GM12873 (cell line): ENCODE measurements at regions not wholly inside any gene's neighbourhood (a gene's known extent, or its start where the extent isn't known, plus 50 kb on each side); places are given as distances from the start of the nearest gene placed in this dataset.

Experiments used
- CTCF ChIP-seq: IDR thresholded peaks from 2 replicates; pipeline ENCODE4 v1.5.1; 2012; ENCODE audit warnings: low read depth, mild to moderate bottlenecking, moderate library complexity, low read length, control low read depth; ENCODE audit not compliant: insufficient read depth; ENCODE audit errors: missing control alignments

- no peak for TF ChIP-seq CTCF
Measured at GRCh38 chr13:72541674-72542073, 185.8 kb downstream of the MZT1 start.

- no peak for TF ChIP-seq CTCF
Measured at GRCh38 chr13:72540881-72541280, 186.5 kb downstream of the MZT1 start.

- no peak for TF ChIP-seq CTCF
Measured at GRCh38 chr13:72539925-72540324, 187.5 kb downstream of the MZT1 start.

GRCh38 chr13:72537782-72538181 is 189.6 kb downstream of the MZT1 start:
- no peak for TF ChIP-seq CTCF

- TF ChIP-seq CTCF, result no peak
Measured at GRCh38 chr13:72537395-72537780, 190.0 kb downstream of the MZT1 start.

- no peak for TF ChIP-seq CTCF
Measured at GRCh38 chr13:72536714-72537394, 190.6 kb downstream of the MZT1 start.

GRCh38 chr13:72534951-72535640 is 192.3 kb downstream of the MZT1 start:
- no peak for TF ChIP-seq CTCF
